Astrocyte (in vitro differentiated cells and primary cell): ENCODE measurements at regions not wholly inside any gene's neighbourhood (a gene's known extent, or its start where the extent isn't known, plus 50 kb on each side); places are given as distances from the start of the nearest gene placed in this dataset.

Source experiments
- DNase-seq: peaks from one replicate; pipeline ENCODE4 v3.0.0-alpha.2; 2010; ENCODE audit warnings: low read depth
- FAIRE-seq: peaks from 2 replicates; lab custom pipeline; 2011; peaks lifted over from hg19 to GRCh38; lab: Jason Lieb, UNC
- H2AFZ ChIP-seq: 2 replicates; pipeline ENCODE4 v1.6.0; 2012; ENCODE audit warnings: low read depth, low read length, inconsistent platforms
- H3K27ac ChIP-seq: 2 replicates; pipeline ENCODE4 v1.5.1; 2011; ENCODE audit warnings: low read depth, low read length, inconsistent platforms
- H3K27me3 ChIP-seq: 2 replicates; pipeline ENCODE4 v1.6.0; 2011; ENCODE audit warnings: low read length, inconsistent platforms; ENCODE audit not compliant: insufficient read depth
- H3K36me3 ChIP-seq: 2 replicates; pipeline ENCODE4 v1.5.1; 2011; ENCODE audit warnings: low read length, inconsistent platforms; ENCODE audit not compliant: insufficient read depth
- H3K4me1 ChIP-seq: 2 replicates; pipeline ENCODE4 v1.5.1; 2011; ENCODE audit warnings: low read length, inconsistent platforms; ENCODE audit not compliant: insufficient read depth
- H3K4me2 ChIP-seq: 2 replicates; pipeline ENCODE4 v1.6.0; 2012; ENCODE audit warnings: low read length, inconsistent platforms
- H3K4me3 ChIP-seq: 2 replicates; pipeline ENCODE4 v1.5.1; 2011; ENCODE audit warnings: low read depth, mild to moderate bottlenecking, low read length, inconsistent platforms; ENCODE audit not compliant: insufficient read depth
- H3K79me2 ChIP-seq: 2 replicates; pipeline ENCODE4 v1.6.0; 2012; ENCODE audit warnings: mild to moderate bottlenecking, low read length, inconsistent platforms; ENCODE audit not compliant: insufficient read depth
- H3K9ac ChIP-seq: 2 replicates; pipeline ENCODE4 v1.6.0; 2012; ENCODE audit warnings: mild to moderate bottlenecking, low read length, inconsistent platforms
- H3K9me3 ChIP-seq: 2 replicates; pipeline ENCODE4 v1.5.1; 2012; ENCODE audit warnings: low read depth, mild to moderate bottlenecking, low read length, inconsistent platforms; ENCODE audit not compliant: insufficient read depth
- H4K20me1 ChIP-seq: 2 replicates; pipeline ENCODE4 v1.6.0; 2012; ENCODE audit warnings: low read length, inconsistent platforms; ENCODE audit not compliant: insufficient read depth
- H3K27ac Mint-ChIP-seq: one replicate; pipeline ENCODE4 v1.8.0; 2021; ENCODE audit warnings: mild to moderate bottlenecking, mixed read lengths; ENCODE audit not compliant: unreplicated experiment
- H3K27me3 Mint-ChIP-seq: one replicate; pipeline ENCODE4 v1.8.0; 2021; ENCODE audit warnings: low read depth, mixed read lengths; ENCODE audit not compliant: unreplicated experiment
- H3K36me3 Mint-ChIP-seq: one replicate; pipeline ENCODE4 v1.8.0; 2021; ENCODE audit warnings: low read depth, mixed read lengths; ENCODE audit not compliant: unreplicated experiment
- H3K4me1 Mint-ChIP-seq: one replicate; pipeline ENCODE4 v1.8.0; 2021; ENCODE audit warnings: low read depth, mixed read lengths; ENCODE audit not compliant: unreplicated experiment
- H3K4me3 Mint-ChIP-seq: one replicate; pipeline ENCODE4 v1.8.0; 2021; ENCODE audit warnings: mild to moderate bottlenecking, moderate library complexity, mixed read lengths; ENCODE audit not compliant: unreplicated experiment
- H3K9me3 Mint-ChIP-seq: one replicate; pipeline ENCODE4 v1.8.0; 2021; ENCODE audit warnings: mild to moderate bottlenecking, mixed read lengths; ENCODE audit not compliant: unreplicated experiment
- CTCF ChIP-seq: IDR thresholded peaks from 2 replicates; pipeline ENCODE4 v1.5.1; 2011; ENCODE audit warnings: low read depth, mild to moderate bottlenecking, inconsistent platforms, low read length, moderate library complexity; ENCODE audit not compliant: insufficient read depth
- EZH2 ChIP-seq: IDR thresholded peaks from 2 replicates; pipeline ENCODE4 v1.6.1; 2012; ENCODE audit warnings: mild to moderate bottlenecking, low read length, inconsistent platforms; ENCODE audit not compliant: insufficient read depth

- no peak overlapping the region for H3K4me2 ChIP-seq
- no peaks in the 10 kb centered on the region for H3K9me3 ChIP-seq
- Mint-ChIP-seq H3K27me3 (no peaks in the 10 kb centered on the region), H3K27ac (peak overlapping the region; percentile 95), H3K4me3 (no peak overlapping the region), H3K9me3 (no peaks in the 10 kb centered on the region), H3K4me1 (peaks cover 10% of the 10 kb centered on the region), H3K36me3 (no peaks in the 10 kb centered on the region)
- TF ChIP-seq EZH2: no peak
- TF ChIP-seq CTCF: no peak
- no peaks in the 10 kb centered on the region for H4K20me1 ChIP-seq
- FAIRE-seq: no peak
- H3K4me1 ChIP-seq: no peaks in the 10 kb centered on the region
- H3K27me3 ChIP-seq: no peaks in the 10 kb centered on the region
- peak; percentile 10 for DNase-seq
- no peaks in the 10 kb centered on the region for H3K79me2 ChIP-seq
- no peak overlapping the region for H3K27ac ChIP-seq
- H3K9ac ChIP-seq: no peak overlapping the region
- no peaks in the 10 kb centered on the region for H3K36me3 ChIP-seq
- no peak overlapping the region for H3K4me3 ChIP-seq
- no peak overlapping the region for H2AFZ ChIP-seq
Observed at GRCh38 chr13:88586263-88586662, 915.1 kb downstream of the SLITRK5 start.

- H3K27me3 ChIP-seq: no peaks in the 10 kb centered on the region
- DNase-seq: no peak
- no peak overlapping the region for H2AFZ ChIP-seq
- no peaks in the 10 kb centered on the region for H3K36me3 Mint-ChIP-seq
- no peaks in the 10 kb centered on the region for H3K4me1 ChIP-seq
- no peaks in the 10 kb centered on the region for H3K36me3 ChIP-seq
- no peak overlapping the region for H3K27ac Mint-ChIP-seq
- H4K20me1 ChIP-seq: no peaks in the 10 kb centered on the region
- H3K9ac ChIP-seq: no peak overlapping the region
- peaks cover 9% of the 10 kb centered on the region for H3K4me1 Mint-ChIP-seq
- H3K79me2 ChIP-seq: no peaks in the 10 kb centered on the region
- no peak overlapping the region for H3K4me3 ChIP-seq
- TF ChIP-seq EZH2 (no peak), CTCF (no peak)
- H3K27ac ChIP-seq: no peak overlapping the region
- peaks cover 19% of the 10 kb centered on the region for H3K9me3 Mint-ChIP-seq
- FAIRE-seq: no peak
- H3K4me3 Mint-ChIP-seq: no peak overlapping the region
- no peak overlapping the region for H3K4me2 ChIP-seq
- peaks cover 9% of the 10 kb centered on the region for H3K9me3 ChIP-seq
- H3K27me3 Mint-ChIP-seq: no peaks in the 10 kb centered on the region
Observed at GRCh38 chr13:88590574-88590973, 919.4 kb downstream of the SLITRK5 start.

GRCh38 chr13:88592105-88592504, 920.9 kb downstream of the SLITRK5 start:
- no peaks in the 10 kb centered on the region for H3K27me3 Mint-ChIP-seq
- no peak overlapping the region for H3K4me3 ChIP-seq
- no peaks in the 10 kb centered on the region for H3K4me1 ChIP-seq
- no peak for DNase-seq
- peaks cover 1% of the 10 kb centered on the region for H3K4me1 Mint-ChIP-seq
- H4K20me1 ChIP-seq: no peaks in the 10 kb centered on the region
- H3K36me3 ChIP-seq: no peaks in the 10 kb centered on the region
- H3K27me3 ChIP-seq: no peaks in the 10 kb centered on the region
- H3K36me3 Mint-ChIP-seq: no peaks in the 10 kb centered on the region
- H3K79me2 ChIP-seq: no peaks in the 10 kb centered on the region
- H3K4me3 Mint-ChIP-seq: no peak overlapping the region
- no peak overlapping the region for H3K27ac ChIP-seq
- peaks cover 9% of the 10 kb centered on the region for H3K9me3 ChIP-seq
- no peak overlapping the region for H3K9ac ChIP-seq
- H3K27ac Mint-ChIP-seq: no peak overlapping the region
- no peak overlapping the region for H3K4me2 ChIP-seq
- no peak for FAIRE-seq
- TF ChIP-seq EZH2 (no peak), CTCF (no peak)
- peaks cover 19% of the 10 kb centered on the region for H3K9me3 Mint-ChIP-seq
- H2AFZ ChIP-seq: no peak overlapping the region
